ENCODE measurements at regions not wholly inside any gene's neighbourhood (a gene's known extent, or its start where the extent isn't known, plus 50 kb on each side); places are given as distances from the start of the nearest gene placed in this dataset.

DNA sequence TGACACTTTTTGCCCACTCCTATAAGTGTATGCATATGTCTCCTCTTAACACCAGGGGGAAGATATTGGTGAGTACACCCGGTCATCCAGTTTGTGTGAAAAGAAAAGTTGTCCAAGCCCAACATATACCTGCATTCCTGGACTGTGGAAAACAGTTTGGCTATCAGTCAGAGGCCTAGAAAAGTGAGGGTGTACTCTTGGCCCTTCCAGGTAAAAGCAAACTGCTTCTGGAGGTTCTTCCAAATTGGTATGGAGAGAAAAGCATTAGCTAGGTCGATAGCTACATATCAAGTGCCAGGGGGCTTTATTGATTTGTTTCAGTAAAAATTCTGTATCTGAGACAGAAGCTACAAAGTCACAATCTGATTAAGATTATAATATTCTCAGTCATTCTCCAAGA lies 144.0 kb downstream of the SPTSSA start:
- TF ChIP-seq POLR2A (IDR thresholded peaks at IDR 0.05; ENCODE audit: insufficient read depth in 1 of 2, low read depth in 2 of 2, low read length in 2 of 2) (no peak), KDM4B (CRISPR knock-in tag; IDR thresholded peaks at IDR 0.05) (no peak), MXD1 (CRISPR knock-in tag; IDR thresholded peaks at IDR 0.05) (no peak), SP140L (CRISPR knock-in tag; IDR thresholded peaks at IDR 0.05; ENCODE audit: borderline replicate concordance) (no peak), MAZ (IDR thresholded peaks at IDR 0.05; ENCODE audit: borderline replicate concordance, low read depth, low read length) (no peak), MAZ (CRISPR knock-in tag; IDR thresholded peaks at IDR 0.05; ENCODE audit: low read depth) (no peak), ZFP36L1 (CRISPR knock-in tag; IDR thresholded peaks at IDR 0.05) (no peak), ZNF414 (CRISPR knock-in tag; IDR thresholded peaks at IDR 0.05) (no peak)
- TF ChIP-seq, protein P1, sequence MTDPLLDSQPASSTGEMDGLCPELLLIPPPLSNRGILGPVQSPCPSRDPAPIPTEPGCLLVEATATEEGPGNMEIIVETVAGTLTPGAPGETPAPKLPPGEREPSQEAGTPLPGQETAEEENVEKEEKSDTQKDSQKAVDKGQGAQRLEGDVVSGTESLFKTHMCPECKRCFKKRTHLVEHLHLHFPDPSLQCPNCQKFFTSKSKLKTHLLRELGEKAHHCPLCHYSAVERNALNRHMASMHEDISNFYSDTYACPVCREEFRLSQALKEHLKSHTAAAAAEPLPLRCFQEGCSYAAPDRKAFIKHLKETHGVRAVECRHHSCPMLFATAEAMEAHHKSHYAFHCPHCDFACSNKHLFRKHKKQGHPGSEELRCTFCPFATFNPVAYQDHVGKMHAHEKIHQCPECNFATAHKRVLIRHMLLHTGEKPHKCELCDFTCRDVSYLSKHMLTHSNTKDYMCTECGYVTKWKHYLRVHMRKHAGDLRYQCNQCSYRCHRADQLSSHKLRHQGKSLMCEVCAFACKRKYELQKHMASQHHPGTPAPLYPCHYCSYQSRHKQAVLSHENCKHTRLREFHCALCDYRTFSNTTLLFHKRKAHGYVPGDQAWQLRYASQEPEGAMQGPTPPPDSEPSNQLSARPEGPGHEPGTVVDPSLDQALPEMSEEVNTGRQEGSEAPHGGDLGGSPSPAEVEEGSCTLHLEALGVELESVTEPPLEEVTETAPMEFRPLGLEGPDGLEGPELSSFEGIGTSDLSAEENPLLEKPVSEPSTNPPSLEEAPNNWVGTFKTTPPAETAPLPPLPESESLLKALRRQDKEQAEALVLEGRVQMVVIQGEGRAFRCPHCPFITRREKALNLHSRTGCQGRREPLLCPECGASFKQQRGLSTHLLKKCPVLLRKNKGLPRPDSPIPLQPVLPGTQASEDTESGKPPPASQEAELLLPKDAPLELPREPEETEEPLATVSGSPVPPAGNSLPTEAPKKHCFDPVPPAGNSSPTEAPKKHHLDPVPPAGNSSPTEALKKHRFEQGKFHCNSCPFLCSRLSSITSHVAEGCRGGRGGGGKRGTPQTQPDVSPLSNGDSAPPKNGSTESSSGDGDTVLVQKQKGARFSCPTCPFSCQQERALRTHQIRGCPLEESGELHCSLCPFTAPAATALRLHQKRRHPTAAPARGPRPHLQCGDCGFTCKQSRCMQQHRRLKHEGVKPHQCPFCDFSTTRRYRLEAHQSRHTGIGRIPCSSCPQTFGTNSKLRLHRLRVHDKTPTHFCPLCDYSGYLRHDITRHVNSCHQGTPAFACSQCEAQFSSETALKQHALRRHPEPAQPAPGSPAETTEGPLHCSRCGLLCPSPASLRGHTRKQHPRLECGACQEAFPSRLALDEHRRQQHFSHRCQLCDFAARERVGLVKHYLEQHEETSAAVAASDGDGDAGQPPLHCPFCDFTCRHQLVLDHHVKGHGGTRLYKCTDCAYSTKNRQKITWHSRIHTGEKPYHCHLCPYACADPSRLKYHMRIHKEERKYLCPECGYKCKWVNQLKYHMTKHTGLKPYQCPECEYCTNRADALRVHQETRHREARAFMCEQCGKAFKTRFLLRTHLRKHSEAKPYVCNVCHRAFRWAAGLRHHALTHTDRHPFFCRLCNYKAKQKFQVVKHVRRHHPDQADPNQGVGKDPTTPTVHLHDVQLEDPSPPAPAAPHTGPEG (CRISPR knock-in tag; IDR thresholded peaks at IDR 0.05) = no peak

Data from HepG2 (cell line).